HepG2 (cell line): ENCODE measurements at regions not wholly inside any gene's neighbourhood (a gene's known extent, or its start where the extent isn't known, plus 50 kb on each side); places are given as distances from the start of the nearest gene placed in this dataset.

ENCODE experiments used
- ATAC-seq: fragments of 200-7000 bp; cut with Tn5 transposase; 3 replicates; pipeline ENCODE4 v1.9.1; 2020; ENCODE audit warnings: mild to moderate bottlenecking, moderate library complexity
- BruUV-seq: library from RNA; stranded (reverse); fragments of 400-500 nt; replicated peaks from 2 replicates; lab custom pipeline; 2021; lab: Mats Ljungman, UMichigan
- CTCF ChIA-PET: fragments of 300-600 bp; formaldehyde crosslinking; extraction: SDS; loops from one replicate; lab custom pipeline; 2021; ENCODE audit warnings: low total read pairs, inconsistent platforms, low intra/inter-chr PET ratio; lab: Yijun Ruan, JAX
- POLR2A ChIA-PET: fragments of 350-600 bp; sonication (Branson Sonifier 250); formaldehyde crosslinking; loops from one replicate; lab custom pipeline; 2020; ENCODE audit warnings: antibody characterized with exemption, inconsistent platforms; lab: Yijun Ruan, JAX
- DNase-seq: peaks from one replicate; pipeline ENCODE4 v3.0.0-alpha.2; 2015; ENCODE audit warnings: low spot score
- FAIRE-seq: peaks from 3 replicates; lab custom pipeline; 2011; peaks lifted over from hg19 to GRCh38; lab: Jason Lieb, UNC
- H2AFZ ChIP-seq: one replicate; pipeline ENCODE4 v1.6.1; 2011; ENCODE audit warnings: low read length, inconsistent platforms
- H3K27ac ChIP-seq: fragments of 300-600 bp; 3 replicates; pipeline ENCODE4 v1.8.0; 2011; ENCODE audit warnings: mixed run types, mild to moderate bottlenecking, mixed read lengths, low read length, inconsistent platforms; ENCODE audit not compliant: insufficient read depth; ENCODE audit errors: extremely low read length
- H3K27me3 ChIP-seq, 2 experiments: fragments of 200-600 bp in 1 of 2; 2 replicates in 1 of 2; 3 replicates in 1 of 2; pipeline versions ENCODE4 v1.6.0 to v1.8.0; 2011; ENCODE audit warnings: low read length in 2 of 2, mild to moderate bottlenecking in 2 of 2, moderate library complexity in 2 of 2, inconsistent platforms in 1 of 2; ENCODE audit not compliant: insufficient read depth in 2 of 2, control insufficient read depth in 1 of 2
- H3K36me3 ChIP-seq, 2 experiments: fragments of 200-600 bp in 1 of 2; replicated peaks in 1 of 2; 2 replicates in 1 of 2; 3 replicates in 1 of 2; pipeline versions ENCODE4 v1.5.1 to v1.8.0; 2011; ENCODE audit warnings: low read length in 2 of 2, inconsistent platforms in 1 of 2; ENCODE audit not compliant: insufficient read depth in 2 of 2, control insufficient read depth in 1 of 2
- H3K4me1 ChIP-seq: 2 replicates; pipeline ENCODE4 v1.5.1; 2012; ENCODE audit warnings: low read length, inconsistent platforms; ENCODE audit not compliant: insufficient read depth
- H3K4me2 ChIP-seq: 2 replicates; pipeline ENCODE4 v1.6.0; 2011; ENCODE audit warnings: low read depth, low read length, inconsistent platforms
- H3K4me3 ChIP-seq, 3 experiments: fragments of 200-600 bp in 1 of 3; sonication (generic), shearing (Covaris generic) in 1 of 3; replicated peaks in 1 of 3; 2 replicates each; pipeline ENCODE4 v1.5.1; 2011 to 2016; ENCODE audit warnings: low read length in 3 of 3, inconsistent platforms in 2 of 3, low read depth in 2 of 3, mild to moderate bottlenecking in 2 of 3, control low read depth in 1 of 3, mixed read lengths in 1 of 3; ENCODE audit not compliant: insufficient read depth in 1 of 3
- H3K79me2 ChIP-seq: one replicate; pipeline ENCODE4 v1.6.1; 2011; ENCODE audit warnings: low read length, inconsistent platforms; ENCODE audit not compliant: insufficient read depth
- H3K9ac ChIP-seq: 2 replicates; pipeline ENCODE4 v1.6.0; 2011; ENCODE audit warnings: mild to moderate bottlenecking, low read depth, low read length, inconsistent platforms; ENCODE audit not compliant: insufficient read depth
- H3K9me3 ChIP-seq: 2 replicates; pipeline ENCODE4 v1.5.1; 2012; ENCODE audit warnings: mild to moderate bottlenecking, low read length
- H4K20me1 ChIP-seq: 2 replicates; pipeline ENCODE4 v1.6.0; 2011; ENCODE audit warnings: inconsistent platforms, mild to moderate bottlenecking, low read length, moderate library complexity; ENCODE audit not compliant: insufficient read depth
- ATF2 ChIP-seq: sonication (generic); formaldehyde crosslinking; IDR thresholded peaks from 2 replicates; pipeline ENCODE4 v1.4.0; 2020; ENCODE audit warnings: missing genetic modification reagents
- ATM ChIP-seq: fragments of 450-650 bp; IDR thresholded peaks from 2 replicates; pipeline ENCODE4 v1.7.1; 2017; ENCODE audit warnings: mild to moderate bottlenecking, borderline replicate concordance
- HDAC2 ChIP-seq: sonication (generic); formaldehyde crosslinking; IDR thresholded peaks from 2 replicates; pipeline ENCODE4 v1.4.0; 2020; ENCODE audit warnings: missing genetic modification reagents
- LBX2 ChIP-seq: sonication (generic); formaldehyde crosslinking; IDR thresholded peaks from 2 replicates; pipeline ENCODE4 v1.5.0; 2020; ENCODE audit warnings: missing genetic modification reagents, mild to moderate bottlenecking, borderline replicate concordance
- POLR2AphosphoS5 ChIP-seq: IDR thresholded peaks from 2 replicates; pipeline ENCODE4 v1.6.1; 2012; ENCODE audit warnings: low read depth, low read length
- ZBTB26 ChIP-seq: IDR thresholded peaks from 2 replicates; pipeline ENCODE4 v1.6.1; 2016; ENCODE audit warnings: missing compliant biosample characterization, missing genetic modification reagents, borderline replicate concordance
- ZNF143 ChIP-seq: sonication (generic); formaldehyde crosslinking; IDR thresholded peaks from 2 replicates; pipeline ENCODE4 v1.4.0; 2020; ENCODE audit warnings: missing genetic modification reagents
- ZNF160 ChIP-seq: sonication (generic); formaldehyde crosslinking; IDR thresholded peaks from 2 replicates; pipeline ENCODE4 v1.8.0; 2022; ENCODE audit warnings: mild to moderate bottlenecking, inconsistent platforms, missing genetic modification reagents
- ZNF264 ChIP-seq: sonication (generic); formaldehyde crosslinking; IDR thresholded peaks from 2 replicates; pipeline ENCODE4 v1.4.0; 2020; ENCODE audit warnings: missing genetic modification reagents
- ZNF432 ChIP-seq: sonication (generic); formaldehyde crosslinking; IDR thresholded peaks from 2 replicates; pipeline ENCODE4 v1.5.0; 2020; ENCODE audit warnings: missing genetic modification reagents, mild to moderate bottlenecking, borderline replicate concordance
- ZNF607 ChIP-seq: sonication (generic); formaldehyde crosslinking; IDR thresholded peaks from 2 replicates; pipeline ENCODE4 v1.5.1; 2020; ENCODE audit warnings: missing genetic modification reagents, mild to moderate bottlenecking, borderline replicate concordance
- ZNF660 ChIP-seq: sonication (generic); formaldehyde crosslinking; IDR thresholded peaks from 2 replicates; pipeline ENCODE4 v1.5.1; 2020; ENCODE audit warnings: mild to moderate bottlenecking, low read depth, missing genetic modification reagents, borderline replicate concordance
- ZNF746 ChIP-seq: sonication (generic); formaldehyde crosslinking; IDR thresholded peaks from 2 replicates; pipeline ENCODE4 v1.8.0; 2022; ENCODE audit warnings: mild to moderate bottlenecking, missing genetic modification reagents
- ZNF780A ChIP-seq: sonication (generic); formaldehyde crosslinking; IDR thresholded peaks from 2 replicates; pipeline ENCODE4 v1.8.0; 2022; ENCODE audit warnings: mild to moderate bottlenecking, missing genetic modification reagents, moderate library complexity
- ZSCAN22 ChIP-seq: sonication (generic); formaldehyde crosslinking; IDR thresholded peaks from 2 replicates; pipeline ENCODE4 v1.4.0; 2020; ENCODE audit warnings: mild to moderate bottlenecking, missing genetic modification reagents
- WGBS: methylation state at CpG from one replicate; pipeline ENCODE4 v1.1.6; 2017; ENCODE audit warnings: low lambda C conversion rate; 5-methylcytosine and 5-hydroxymethylcytosine counted together
- in situ Hi-C: cut with HindIII; loops from 2 replicates; pipeline ENCODE4 v1.10.0; 2017; ENCODE audit warnings: low pct_unique_long_range_greater_than_20kb; ENCODE audit not compliant: extremely low pct_ligation_motif_present
- intact Hi-C: fragments of 100-400 bp; cut with micrococcal nuclease; formaldehyde crosslinking; loops from one replicate; pipeline ENCODE4 v1.10.0; 2022; ENCODE audit not compliant: unreplicated experiment
- TF ChIP-seq, protein P1 (sequence below): sonication (generic); formaldehyde crosslinking; IDR thresholded peaks from 2 replicates; pipeline ENCODE4 v1.5.1; 2020; ENCODE audit warnings: missing genetic modification reagents, mild to moderate bottlenecking, borderline replicate concordance
- TF ChIP-seq, protein P2 (sequence below): IDR thresholded peaks from 2 replicates; pipeline ENCODE4 v1.6.1; 2016; ENCODE audit warnings: low read depth, borderline replicate concordance
- TF ChIP-seq, protein P3 (sequence below): sonication (generic); formaldehyde crosslinking; IDR thresholded peaks from 2 replicates; pipeline ENCODE4 v1.4.0; 2020; ENCODE audit warnings: missing genetic modification reagents

DNA sequence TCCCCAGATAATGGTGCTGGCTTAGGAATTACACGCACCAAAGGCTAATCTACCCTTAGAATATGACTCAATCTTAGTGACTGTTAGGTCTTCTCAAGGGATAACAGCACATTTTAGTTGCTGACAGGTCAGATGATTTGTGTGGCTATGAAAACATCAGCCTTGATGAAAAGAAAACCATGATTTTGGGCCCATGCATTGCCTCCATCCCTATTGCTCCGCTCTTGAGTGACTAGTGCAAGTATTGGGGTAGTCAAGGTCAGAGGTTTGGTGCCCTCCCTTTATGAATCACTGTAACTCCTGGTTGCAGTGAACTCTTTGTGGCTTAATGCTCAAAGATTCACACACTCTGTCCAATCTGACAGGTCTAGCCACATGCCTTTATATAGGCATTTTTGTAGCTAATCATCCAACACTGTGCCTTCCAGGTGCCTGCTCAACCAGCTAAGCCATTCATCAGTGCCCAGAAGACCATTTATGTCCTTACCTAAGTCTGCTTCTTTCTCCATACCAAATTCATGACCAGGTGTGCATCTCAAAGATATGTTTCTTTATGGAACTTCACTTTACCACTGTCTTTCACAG, 251.6 kb downstream of the KCNJ2 start:
- H3K27ac ChIP-seq, result no peak overlapping the region
- no peaks in the 10 kb centered on the region for H4K20me1 ChIP-seq
- no peaks in the 10 kb centered on the region for H3K79me2 ChIP-seq
- DNase-seq, result no peak
- no TSS peak for BruUV-seq
- intact Hi-C loops (no loop called here), in situ Hi-C loops (no loop called here)
- no peaks in the 10 kb centered on the region for H3K27me3 ChIP-seq
- no peak overlapping the region for H3K4me3 ChIP-seq
- TF ChIP-seq ZNF607 (CRISPR knock-in tag) (no peak), ZNF746 (no peak), HDAC2 (no peak), ATM (no peak), ATF2 (CRISPR knock-in tag) (no peak), ZSCAN22 (CRISPR knock-in tag) (no peak), ZNF780A (CRISPR knock-in tag) (no peak), ZNF160 (CRISPR knock-in tag) (no peak), ZNF264 (CRISPR knock-in tag) (no peak), LBX2 (no peak), ZNF143 (no peak), POLR2AphosphoS5 (no peak), ZBTB26 (CRISPR knock-in tag) (no peak), ZNF432 (CRISPR knock-in tag) (no peak), ZNF660 (CRISPR knock-in tag) (no peak)
- TF ChIP-seq, protein P1, sequence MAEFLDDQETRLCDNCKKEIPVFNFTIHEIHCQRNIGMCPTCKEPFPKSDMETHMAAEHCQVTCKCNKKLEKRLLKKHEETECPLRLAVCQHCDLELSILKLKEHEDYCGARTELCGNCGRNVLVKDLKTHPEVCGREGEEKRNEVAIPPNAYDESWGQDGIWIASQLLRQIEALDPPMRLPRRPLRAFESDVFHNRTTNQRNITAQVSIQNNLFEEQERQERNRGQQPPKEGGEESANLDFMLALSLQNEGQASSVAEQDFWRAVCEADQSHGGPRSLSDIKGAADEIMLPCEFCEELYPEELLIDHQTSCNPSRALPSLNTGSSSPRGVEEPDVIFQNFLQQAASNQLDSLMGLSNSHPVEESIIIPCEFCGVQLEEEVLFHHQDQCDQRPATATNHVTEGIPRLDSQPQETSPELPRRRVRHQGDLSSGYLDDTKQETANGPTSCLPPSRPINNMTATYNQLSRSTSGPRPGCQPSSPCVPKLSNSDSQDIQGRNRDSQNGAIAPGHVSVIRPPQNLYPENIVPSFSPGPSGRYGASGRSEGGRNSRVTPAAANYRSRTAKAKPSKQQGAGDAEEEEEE (CRISPR knock-in tag), result no peak
- TF ChIP-seq, protein P2, sequence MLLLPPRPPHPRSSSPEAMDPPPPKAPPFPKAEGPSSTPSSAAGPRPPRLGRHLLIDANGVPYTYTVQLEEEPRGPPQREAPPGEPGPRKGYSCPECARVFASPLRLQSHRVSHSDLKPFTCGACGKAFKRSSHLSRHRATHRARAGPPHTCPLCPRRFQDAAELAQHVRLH (CRISPR knock-in tag), result no peak
- TF ChIP-seq, protein P3, sequence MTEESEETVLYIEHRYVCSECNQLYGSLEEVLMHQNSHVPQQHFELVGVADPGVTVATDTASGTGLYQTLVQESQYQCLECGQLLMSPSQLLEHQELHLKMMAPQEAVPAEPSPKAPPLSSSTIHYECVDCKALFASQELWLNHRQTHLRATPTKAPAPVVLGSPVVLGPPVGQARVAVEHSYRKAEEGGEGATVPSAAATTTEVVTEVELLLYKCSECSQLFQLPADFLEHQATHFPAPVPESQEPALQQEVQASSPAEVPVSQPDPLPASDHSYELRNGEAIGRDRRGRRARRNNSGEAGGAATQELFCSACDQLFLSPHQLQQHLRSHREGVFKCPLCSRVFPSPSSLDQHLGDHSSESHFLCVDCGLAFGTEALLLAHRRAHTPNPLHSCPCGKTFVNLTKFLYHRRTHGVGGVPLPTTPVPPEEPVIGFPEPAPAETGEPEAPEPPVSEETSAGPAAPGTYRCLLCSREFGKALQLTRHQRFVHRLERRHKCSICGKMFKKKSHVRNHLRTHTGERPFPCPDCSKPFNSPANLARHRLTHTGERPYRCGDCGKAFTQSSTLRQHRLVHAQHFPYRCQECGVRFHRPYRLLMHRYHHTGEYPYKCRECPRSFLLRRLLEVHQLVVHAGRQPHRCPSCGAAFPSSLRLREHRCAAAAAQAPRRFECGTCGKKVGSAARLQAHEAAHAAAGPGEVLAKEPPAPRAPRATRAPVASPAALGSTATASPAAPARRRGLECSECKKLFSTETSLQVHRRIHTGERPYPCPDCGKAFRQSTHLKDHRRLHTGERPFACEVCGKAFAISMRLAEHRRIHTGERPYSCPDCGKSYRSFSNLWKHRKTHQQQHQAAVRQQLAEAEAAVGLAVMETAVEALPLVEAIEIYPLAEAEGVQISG (CRISPR knock-in tag), result no peak
- no peak overlapping the region for H2AFZ ChIP-seq
- no peak overlapping the region for H3K4me2 ChIP-seq
- ATAC-seq, result no peak
- WGBS, result 8% methylated on average over 2 of the region's 2 CpGs
- no peaks in the 10 kb centered on the region for H3K4me1 ChIP-seq
- H3K36me3 ChIP-seq, result no peaks in the 10 kb centered on the region
- ChIA-PET CTCF (no interaction called here), POLR2A (no interaction called here)
- peaks cover 87% of the 10 kb centered on the region for H3K9me3 ChIP-seq
- no peak for FAIRE-seq
- no peak overlapping the region for H3K9ac ChIP-seq
